ENCODE measurements at regions not wholly inside any gene's neighbourhood (a gene's known extent, or its start where the extent isn't known, plus 50 kb on each side); places are given as distances from the start of the nearest gene placed in this dataset.

DNA sequence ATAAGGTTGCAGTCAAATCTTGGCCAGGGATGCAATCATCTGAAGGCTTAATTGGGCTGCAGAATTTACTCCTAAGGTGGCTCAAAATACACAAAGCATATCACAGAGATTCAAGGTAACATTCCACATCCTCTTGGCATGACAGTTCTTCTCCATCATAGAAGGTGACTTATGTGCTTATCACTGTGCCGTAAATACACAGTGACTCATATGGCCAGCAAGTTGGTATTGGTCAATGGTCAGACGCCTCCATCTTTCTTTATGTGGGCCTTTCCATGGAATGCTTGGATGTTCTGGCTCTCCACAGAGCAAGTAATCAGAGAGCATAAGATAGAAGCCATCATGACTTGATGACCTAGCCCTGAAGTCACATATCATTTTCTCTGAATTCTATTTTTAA, 168.8 kb upstream of the ST8SIA2 start:
- DNase-seq: no peak

DNA sequence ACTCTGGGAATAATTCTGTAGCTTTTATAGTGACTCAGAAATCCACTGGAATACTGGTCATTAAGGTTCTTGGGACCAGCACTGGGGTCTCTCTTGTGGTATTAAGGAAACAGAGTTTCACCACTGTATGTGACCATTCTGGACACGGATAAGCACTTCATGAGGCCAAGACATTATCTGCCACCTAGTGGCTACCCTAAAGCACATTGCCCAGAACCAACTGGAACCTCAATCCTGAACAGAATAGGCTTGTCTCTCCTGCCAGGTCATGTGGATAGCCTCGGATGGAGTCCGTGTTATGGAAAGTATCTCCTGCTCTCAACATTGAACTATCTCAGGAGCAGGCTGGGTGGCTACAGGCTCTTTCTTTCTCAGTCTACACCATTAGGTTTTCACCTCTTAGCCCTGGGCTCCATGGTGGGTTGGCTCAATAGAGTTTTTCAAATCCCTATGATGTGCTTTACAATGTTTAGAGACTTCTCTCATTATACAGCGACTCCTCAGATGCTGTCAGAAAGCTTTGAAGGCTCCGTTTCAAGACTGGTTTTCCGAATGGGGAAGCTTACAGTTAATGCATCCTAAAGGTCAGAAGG, 167.6 kb upstream of the ST8SIA2 start:
- DNase-seq: peak in 1 of 5 donors; percentile 1

DNA sequence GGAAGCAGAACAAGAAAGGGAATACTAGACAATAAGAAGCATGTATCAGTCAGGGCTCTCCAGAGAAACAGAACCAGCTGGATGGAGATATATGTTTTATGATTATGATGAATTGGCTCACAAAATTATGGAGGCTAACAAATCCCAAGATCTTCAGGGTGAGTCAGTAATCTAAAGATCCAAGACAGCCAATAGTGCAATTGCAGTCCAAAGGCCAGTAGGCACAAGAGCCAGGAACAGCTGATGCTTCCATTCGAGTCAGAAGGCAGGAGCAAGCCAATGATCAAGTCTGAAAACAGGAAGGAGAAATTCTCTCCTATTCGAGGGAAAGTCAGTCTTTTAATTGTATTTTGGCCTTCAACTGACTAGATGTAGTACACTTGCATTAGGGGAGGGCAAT, 164.9 kb upstream of the ST8SIA2 start:
- no peak for DNase-seq

DNA sequence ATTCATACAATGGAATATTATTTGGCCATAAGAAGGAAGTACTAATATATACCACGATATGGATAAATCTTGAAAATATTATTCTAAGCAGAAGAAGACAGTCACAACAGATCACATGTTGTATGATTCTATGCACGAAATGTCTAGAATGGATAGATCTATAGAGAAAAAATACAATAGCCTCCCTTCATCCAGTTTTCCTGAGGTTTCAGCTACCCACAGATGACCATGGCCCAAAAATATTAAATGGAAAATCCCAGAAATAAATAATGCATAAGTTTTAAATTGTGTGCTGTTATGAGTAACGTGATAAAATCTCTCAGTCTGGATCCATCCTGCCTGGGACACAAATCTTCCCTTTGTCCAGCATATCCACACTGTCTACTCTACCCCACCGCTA, 162.2 kb upstream of the ST8SIA2 start:
- no peak for DNase-seq

DNA sequence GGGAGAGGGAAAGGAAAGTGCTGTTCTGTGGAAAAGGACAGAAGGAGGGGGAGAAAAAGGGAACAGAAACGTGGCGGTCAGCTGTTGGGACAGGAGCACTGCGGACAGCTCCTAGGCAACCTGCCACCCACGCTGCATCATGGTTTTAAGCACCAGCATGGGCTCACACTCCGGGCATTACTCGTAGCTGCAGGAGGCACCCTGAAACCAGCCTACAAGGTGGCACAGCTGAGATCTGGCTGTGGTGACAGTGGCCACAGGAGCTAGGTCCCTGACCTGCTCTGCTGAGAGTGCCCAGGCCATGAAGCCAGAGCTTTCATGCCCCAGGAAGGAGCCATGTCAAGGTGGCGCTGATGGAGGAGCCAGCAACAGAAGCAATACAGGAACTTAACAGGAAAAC, 161.4 kb upstream of the ST8SIA2 start:
- DNase-seq: no peak

DNA sequence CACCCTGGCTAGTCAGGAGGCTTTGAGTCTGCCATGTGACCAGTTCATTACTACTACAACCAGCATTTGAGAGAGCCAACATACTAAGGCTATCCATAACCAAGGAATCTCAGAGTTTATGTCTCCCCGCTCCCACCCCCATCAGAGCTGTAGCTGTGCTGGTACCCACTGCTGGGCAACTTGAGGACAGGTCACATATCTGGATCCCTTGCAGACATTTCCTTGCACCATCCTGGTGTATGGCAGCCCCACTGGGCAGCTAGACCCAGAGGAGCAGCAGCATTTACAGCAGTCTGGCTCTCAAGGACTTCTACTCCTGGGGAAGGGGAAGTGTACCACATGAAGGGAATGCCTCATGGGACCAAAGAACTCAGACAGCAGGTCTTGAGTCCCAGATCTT, 160.8 kb upstream of the ST8SIA2 start:
- DNase-seq: no peak

DNA sequence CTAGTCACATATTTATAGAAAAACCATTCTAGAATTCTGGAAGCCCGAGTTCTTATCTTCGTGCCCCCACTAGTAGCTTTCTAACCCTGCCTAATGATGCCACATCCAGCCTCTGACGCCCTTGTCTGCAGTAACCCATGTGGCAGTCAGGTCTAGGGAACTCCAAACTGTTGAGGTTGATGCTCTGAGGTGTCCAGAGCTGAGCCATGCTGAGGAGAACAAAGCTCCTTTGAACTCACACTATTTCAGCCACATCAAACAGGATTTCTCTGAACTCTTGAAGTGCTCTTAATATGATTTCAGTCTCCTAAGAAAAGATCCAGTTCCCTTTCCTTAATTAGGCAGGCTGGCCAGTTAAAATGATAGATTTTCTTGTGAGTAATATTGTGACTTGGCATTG, 150.5 kb upstream of the ST8SIA2 start:
- DNase-seq: no peak

DNA sequence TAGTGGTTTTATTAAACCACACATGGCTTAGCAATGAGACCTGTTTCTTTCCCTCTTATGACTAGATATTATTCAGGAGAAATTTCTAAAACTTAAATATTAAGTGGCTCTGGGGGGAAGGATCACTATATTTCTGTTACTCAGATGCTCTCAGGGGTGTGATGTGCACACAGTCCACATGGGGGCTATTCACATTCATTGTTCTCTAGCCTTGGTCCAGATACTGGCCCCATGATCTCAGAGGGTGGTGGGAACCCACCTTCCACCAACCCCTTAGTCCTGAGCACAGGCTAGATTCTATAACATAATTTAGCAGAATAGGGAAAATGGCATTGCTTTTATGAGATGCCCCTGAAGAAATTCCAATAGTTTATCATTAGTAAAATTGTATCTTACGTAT, 149.0 kb upstream of the ST8SIA2 start:
- no peak for DNase-seq

DNA sequence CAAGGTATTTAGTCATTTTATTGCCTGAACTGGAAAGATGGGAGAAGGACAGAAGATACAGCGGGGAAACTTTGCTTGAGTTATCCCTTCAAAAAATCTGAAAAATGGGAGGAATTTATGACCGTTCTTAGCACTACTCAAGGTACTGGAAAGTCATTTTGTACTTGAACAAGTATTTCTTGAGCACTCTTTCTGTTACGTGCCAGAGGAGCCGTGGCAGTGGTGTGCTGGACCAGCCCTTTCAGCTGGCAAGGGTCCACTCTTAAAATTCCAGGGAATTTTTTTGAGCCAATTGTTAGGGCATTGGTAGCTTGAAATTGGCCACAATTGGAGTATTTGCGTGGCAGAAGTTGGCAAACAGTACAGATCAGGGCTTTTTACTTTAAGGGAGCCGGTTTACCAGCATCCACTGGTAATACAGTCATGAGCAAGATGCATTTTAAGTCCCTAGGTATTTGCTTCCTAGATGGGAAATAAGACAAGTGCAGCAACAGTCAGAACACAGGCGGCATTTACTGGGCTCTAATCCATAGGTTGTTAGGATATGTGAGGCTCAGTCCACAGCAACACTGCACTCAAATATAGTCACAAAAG, 145.9 kb upstream of the ST8SIA2 start:
- DNase-seq: no peak

DNA sequence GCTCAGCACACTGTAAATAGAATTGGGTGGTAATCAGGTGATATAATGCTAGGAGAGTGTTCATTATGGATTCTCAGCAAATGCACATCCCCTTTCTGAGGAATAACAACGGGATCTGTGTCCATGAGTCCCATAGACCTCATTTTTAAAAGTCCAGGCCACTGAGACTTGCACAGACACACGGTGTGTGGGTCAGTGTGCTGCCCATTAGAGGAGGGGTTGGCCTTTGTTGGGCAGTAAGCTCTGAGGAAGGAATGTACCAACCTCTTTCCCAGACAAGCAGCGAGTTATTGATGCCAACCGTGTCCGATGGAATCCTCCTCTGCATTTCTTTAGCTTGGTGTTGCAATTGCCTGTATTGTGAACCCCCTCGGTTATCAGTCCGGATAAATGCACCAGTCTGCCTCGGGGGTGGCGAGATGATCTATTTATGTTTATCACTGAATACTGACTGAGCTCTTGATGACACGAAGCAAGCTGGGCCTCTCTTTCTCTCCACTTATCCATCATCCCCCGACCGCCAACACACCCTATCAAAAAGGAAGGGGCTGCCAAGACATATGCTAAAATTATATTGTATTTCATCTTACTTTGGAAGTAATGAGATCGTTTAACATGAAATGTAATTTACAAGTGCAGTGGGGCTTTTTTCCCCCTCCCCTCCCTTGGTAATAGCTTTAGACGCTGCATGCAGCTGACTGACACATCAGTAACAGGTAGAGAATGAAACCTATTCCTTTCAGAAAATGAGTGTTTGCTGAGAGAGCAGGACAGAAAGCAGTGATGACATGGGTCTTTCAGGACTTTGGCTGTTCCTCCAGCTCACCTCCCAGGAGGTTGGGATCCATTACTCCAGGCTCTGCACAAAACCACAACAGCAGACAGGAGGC, 126.6 kb upstream of the ST8SIA2 start:
- DNase-seq: no peak

DNA sequence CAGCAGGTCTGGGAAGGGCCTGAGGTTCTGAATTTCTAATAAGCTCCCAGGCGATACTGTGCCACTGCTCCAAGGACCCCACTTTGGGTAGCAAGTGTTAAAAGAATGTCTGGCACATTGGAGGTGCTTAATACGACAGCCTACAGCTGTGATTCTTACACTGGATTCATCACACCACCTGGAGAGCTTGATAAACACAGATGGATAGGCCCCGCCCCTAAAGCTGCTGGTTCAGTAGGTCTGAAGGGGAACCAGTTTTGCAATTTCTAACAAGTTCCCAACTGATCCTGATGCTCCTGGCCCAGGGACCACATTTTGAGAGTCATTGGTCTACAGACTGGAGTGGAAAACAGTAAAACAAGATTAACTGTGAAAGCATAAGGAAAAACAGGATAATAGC, 124.8 kb upstream of the ST8SIA2 start:
- no peak for DNase-seq

DNA sequence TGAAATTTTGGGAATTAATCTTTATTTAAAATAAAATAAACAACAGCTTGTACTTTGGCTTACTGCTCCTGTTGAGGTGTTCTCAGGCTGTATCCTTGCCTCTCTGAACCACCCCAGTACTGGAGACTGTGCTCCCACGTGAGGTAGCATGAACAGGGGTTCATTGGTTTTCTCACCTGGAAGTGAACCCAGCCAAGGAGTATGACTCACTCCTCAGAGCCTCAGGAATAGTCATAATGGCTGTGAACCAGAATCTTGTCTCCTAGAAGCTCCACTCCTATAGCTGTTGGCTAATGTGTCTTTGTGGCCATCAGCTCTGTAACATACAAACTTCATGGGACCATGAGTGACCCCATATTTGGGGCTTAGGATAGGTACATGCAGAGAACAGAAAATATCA, 122.5 kb upstream of the ST8SIA2 start:
- DNase-seq: no peak

DNA sequence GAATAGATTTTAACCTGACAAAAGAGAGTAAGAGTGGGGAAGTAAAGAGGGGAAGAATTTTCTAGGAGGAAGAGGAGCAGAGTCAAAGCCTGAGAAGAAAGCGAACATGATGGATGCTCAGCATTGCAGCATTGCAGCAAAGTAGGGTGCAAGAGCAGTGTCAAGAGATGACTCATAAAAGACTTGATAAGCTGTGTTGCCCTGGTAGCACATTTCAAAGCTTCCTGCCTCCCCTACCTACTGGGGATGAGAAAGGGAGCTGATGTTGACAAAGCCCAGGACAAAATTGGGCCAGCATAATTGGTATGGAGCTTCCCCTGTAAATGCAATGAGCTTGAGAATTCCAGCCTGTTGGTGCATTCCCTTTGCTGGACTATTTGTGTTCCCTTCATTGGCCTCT, 121.6 kb upstream of the ST8SIA2 start:
- DNase-seq: no peak

DNA sequence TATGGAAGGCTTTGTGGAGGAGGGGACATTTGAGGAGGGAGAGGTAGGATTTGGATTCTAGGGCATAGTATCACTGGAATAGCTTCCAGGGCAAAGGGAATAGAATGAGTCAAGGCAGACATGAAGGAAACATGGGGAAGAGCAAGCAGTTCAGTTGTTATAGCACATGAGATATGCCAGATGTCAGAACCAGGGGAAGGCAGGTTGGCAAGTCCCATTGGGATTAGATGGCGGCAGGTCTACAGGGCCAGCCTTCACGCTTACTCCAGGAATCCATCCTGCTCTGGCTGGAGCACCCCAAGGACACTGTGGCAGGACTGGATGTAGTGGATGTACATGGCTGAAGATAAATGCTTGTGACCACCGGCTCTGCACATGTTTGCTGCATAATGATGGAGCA, 120.4 kb upstream of the ST8SIA2 start:
- no peak for DNase-seq

DNA sequence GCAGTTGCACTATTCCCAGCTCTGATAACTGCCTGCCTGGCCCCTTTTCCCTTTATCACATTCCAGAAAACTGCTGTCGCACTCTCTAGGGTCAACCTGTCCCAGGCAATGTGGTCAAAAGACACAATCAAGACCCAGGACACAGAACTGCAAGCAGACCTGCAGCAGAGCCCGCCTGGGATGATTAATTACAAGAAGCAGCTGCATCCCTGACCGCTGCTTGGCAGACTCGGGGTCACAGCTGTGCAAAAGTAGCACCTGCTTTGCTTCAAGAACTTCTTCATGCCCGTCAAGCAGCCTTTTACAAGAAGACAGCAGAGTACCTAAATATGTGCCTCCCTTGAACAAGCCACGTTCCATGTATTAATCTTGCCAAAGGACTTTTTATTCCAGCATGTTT, 120.0 kb upstream of the ST8SIA2 start:
- DNase-seq: no peak

DNA sequence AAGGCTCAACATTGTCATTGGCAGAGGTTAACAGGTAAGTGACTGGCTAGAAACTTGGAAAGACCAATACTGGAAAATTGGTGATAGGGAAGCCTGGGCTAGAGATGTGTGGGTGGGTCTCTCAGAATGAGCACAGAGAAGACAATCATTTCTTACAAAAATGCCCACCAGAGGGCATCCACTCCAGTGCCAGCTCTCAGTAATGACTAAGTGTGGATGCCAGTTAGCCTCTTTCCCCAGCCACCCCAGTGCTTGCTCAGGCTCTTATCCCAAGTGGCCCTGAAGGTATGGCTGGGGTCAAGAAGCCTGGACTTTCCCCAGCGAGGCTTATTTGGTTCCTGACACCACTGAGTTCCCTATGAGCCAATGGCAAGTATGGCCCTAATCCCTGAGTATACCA, 115.9 kb upstream of the ST8SIA2 start:
- no peak for DNase-seq

DNA sequence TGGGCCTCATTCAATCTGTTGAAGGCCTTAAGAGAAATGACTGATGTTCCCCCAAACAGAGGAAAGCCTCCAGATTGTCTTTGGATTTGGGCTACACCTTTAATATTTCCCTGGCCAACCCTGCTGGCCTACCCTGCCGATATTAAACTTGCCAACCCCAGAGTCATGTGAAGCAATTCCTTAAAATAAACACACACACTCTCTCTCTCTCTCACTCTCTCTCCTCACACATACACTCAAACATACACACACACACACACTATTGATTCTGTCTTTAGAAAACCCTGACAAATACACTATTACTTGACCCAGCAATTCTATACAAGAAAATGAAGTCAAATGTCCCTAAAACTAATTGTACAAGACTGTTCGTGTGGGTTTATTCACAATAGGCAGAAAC, 109.9 kb upstream of the ST8SIA2 start:
- DNase-seq: no peak

DNA sequence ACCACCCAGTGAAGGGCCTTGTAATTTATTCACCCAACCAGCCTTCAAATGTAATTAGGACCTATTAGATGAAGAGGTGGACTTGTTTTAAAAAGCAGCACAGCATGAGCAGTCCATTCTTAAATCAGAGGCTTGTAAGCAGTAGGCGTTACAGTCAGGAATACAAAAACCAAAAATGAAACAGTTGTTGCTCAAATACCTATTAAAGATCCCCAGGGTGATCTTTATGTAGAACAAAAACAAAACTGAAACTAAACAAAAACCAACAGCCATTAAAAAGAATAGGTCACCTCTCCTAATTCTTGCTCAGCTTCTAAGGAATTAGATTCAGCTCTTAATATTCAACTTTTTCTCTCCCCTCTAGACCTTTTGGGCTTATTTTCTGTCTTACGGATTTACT, 104.9 kb upstream of the ST8SIA2 start:
- DNase-seq: no peak

DNA sequence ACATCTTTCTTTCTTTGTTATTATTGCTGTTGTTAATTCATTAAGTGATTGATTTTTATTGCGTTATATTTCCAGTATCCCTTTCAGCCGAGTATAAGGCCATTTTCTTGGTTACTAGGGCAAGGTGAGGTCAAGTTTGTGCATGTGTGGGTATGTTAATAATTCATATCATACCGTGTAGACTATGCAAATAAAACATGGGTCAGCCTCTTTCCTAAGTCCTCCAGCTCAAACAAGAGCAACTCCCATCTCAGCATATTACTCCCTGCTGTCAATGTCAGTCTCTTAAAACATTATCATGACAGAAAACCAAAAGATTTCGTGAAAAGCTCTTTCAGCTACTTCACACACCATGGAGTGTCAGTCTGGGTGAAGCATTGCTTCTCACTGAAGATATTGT, 103.9 kb upstream of the ST8SIA2 start:
- DNase-seq: no peak

DNA sequence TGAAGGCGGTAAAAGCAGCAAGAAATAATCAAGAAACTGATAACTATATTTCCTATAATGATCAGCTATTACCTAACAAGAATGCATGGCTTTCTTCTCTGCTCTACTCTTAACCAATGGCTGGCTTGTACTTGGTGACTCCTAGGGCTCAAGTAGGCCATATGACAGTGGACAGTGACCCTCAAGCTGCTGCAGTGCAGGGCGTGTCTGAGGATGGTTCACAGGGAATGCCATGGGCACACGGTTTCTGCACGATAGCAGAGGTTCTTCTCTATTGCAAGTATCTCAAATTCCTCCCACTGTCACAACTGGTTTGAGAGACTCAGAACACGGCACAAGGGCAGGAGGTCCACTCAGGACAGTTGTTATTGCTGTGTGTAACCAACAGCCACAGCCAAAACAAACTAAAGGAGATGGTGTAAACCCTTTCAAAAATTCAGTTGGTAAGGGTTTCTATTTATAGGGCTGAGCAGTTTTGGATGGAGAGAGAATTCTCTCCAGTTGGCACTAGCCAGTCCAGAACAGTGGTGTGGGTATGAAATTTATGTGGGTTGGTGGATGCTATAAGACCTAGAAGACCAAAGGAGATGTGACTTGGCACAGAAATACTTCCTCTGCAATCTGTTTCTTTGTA, 103.2 kb upstream of the ST8SIA2 start:
- DNase-seq: no peak

DNA sequence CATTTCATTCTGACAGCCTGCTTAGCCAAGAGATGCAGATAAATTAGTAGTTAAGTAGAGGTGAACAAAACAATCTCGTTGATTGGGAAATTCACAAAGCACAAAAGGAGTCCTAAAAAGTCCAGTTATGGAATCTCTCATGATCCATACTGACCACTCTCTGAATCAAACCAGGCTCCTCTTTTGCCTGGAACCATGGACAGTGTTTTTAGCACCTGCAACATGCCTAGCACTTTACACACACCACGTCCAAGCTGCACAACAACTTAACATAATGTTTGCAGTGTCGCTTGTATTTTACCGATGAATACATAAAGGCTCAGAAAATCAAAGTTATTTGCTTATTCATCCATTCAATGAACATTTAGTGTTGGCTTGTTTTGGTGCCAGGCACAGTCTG, 101.8 kb upstream of the ST8SIA2 start:
- no peak for DNase-seq

DNA sequence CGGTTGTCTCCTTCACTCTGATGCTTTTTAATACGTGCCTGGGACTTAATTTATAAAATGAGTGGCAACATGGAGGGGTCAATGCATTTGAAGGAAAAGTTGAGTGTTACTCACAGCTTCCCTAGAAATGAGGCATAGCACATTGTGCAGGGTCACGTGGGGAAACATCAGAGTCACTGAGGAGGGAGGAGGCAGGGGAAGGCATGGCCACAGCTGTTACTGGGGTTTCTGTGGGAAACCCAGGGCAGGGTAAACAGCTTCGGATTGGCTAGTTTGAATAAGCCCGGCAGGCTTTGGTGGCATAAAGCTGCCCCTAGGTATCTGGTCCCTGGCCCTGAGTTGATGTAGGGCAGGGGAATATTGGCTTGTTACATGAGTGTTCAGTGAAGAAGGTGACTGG, 98.9 kb upstream of the ST8SIA2 start:
- DNase-seq: no peak

DNA sequence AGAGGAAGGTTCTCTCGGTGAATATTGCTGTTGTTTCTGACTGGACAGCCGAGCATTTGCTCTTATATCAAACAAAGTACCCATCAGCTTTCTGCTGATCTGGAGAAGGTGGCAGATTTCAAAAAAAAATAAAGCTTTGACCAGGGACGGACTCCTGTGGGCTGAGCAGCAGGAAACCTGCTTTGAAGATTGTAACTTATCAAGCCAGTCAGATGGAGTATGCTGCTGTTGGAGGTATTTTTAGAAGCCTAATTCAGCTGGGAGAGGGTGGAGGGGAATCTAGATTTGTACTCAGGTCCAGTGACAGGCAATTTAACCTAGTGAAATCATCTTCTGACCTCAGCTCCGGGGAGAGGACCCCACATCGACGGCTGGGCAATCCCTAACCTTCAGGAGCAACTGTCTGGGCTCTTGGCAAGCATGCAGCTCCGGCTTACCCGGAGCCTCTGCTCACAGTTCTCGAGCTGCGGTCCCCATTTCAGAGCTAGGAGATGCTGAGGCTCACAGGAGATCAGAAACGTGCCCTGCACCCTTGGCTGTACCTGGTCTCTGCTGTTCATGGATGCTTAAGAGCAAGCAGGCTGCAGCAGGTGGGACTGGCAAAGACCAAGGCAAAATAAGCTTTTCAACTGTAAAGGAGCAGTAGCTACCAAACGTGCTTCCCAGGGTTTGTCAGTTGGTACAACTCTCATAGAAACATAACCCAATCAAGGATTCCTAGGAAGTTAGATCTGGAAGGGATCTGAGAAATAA, 89.3 kb upstream of the ST8SIA2 start:
- DNase-seq: no peak

Data from T-helper 1 cell (primary cell).